ENCODE measurements at regions not wholly inside any gene's neighbourhood (a gene's known extent, or its start where the extent isn't known, plus 50 kb on each side); places are given as distances from the start of the nearest gene placed in this dataset.

- TF ChIP-seq MAX (IDR thresholded peaks at IDR 0.05; ENCODE audit: low read depth, low read length) = no peak
- TF ChIP-seq POLR2A (IDR thresholded peaks at IDR 0.05; ENCODE audit: extremely low read depth, insufficient read length) = no peak
- no peak for TF ChIP-seq CTCF (IDR thresholded peaks at IDR 0.05; ENCODE audit: low read depth, low read length)
- TF ChIP-seq MYC (IDR thresholded peaks at IDR 0.05; ENCODE audit: low read depth, low read length) = no peak
- DNase-seq (ENCODE audit: low read depth) = no peak
These were observed 308.7 kb downstream of the SAMD5 start for GRCh38 chr6:147817042-147817689.

GRCh38 chr6:147820520-147820919 lies 312.0 kb downstream of the SAMD5 start:
- DNase-seq (ENCODE audit: low read depth) = no peak
- no peak overlapping the region for H3K4me3 ChIP-seq (ENCODE audit: low read depth, low read length)
- TF ChIP-seq CTCF (IDR thresholded peaks at IDR 0.05; ENCODE audit: low read depth, low read length) = no peak
- no peak for TF ChIP-seq MYC (IDR thresholded peaks at IDR 0.05; ENCODE audit: low read depth, low read length)
- no peak for TF ChIP-seq MAX (IDR thresholded peaks at IDR 0.05; ENCODE audit: low read depth, low read length)
- TF ChIP-seq POLR2A (IDR thresholded peaks at IDR 0.05; ENCODE audit: extremely low read depth, insufficient read length) = no peak

More at GRCh38 chr6:147817042-147817689, 308.7 kb downstream of the SAMD5 start:
- H3K4me3 ChIP-seq (ENCODE audit: low read depth, low read length) = no peak overlapping the region

GRCh38 chr6:147821295-147821897 lies 312.9 kb downstream of the SAMD5 start:
- TF ChIP-seq MYC (IDR thresholded peaks at IDR 0.05; ENCODE audit: low read depth, low read length) = no peak
- no peak for TF ChIP-seq POLR2A (IDR thresholded peaks at IDR 0.05; ENCODE audit: extremely low read depth, insufficient read length)
- no peak for TF ChIP-seq CTCF (IDR thresholded peaks at IDR 0.05; ENCODE audit: low read depth, low read length)
- TF ChIP-seq MAX (IDR thresholded peaks at IDR 0.05; ENCODE audit: low read depth, low read length) = no peak
- H3K4me3 ChIP-seq (ENCODE audit: low read depth, low read length) = no peak overlapping the region
- no peak for DNase-seq (ENCODE audit: low read depth)

GRCh38 chr6:147823936-147824335 lies 315.4 kb downstream of the SAMD5 start:
- TF ChIP-seq MYC (IDR thresholded peaks at IDR 0.05; ENCODE audit: low read depth, low read length) (no peak), CTCF (IDR thresholded peaks at IDR 0.05; ENCODE audit: low read depth, low read length) (no peak), MAX (IDR thresholded peaks at IDR 0.05; ENCODE audit: low read depth, low read length) (no peak), POLR2A (IDR thresholded peaks at IDR 0.05; ENCODE audit: extremely low read depth, insufficient read length) (no peak)
- no peak for DNase-seq (ENCODE audit: low read depth)
- H3K4me3 ChIP-seq (ENCODE audit: low read depth, low read length) = no peak overlapping the region

GRCh38 chr6:147825848-147826247 lies 317.4 kb downstream of the SAMD5 start:
- H3K4me3 ChIP-seq (ENCODE audit: low read depth, low read length) = no peak overlapping the region

More at GRCh38 chr6:147825848-147826247, 317.4 kb downstream of the SAMD5 start:
- DNase-seq (ENCODE audit: low read depth) = no peak
- TF ChIP-seq MAX (IDR thresholded peaks at IDR 0.05; ENCODE audit: low read depth, low read length) = no peak
- no peak for TF ChIP-seq MYC (IDR thresholded peaks at IDR 0.05; ENCODE audit: low read depth, low read length)
- TF ChIP-seq CTCF (IDR thresholded peaks at IDR 0.05; ENCODE audit: low read depth, low read length) = no peak
- TF ChIP-seq POLR2A (IDR thresholded peaks at IDR 0.05; ENCODE audit: extremely low read depth, insufficient read length) = no peak
